Panc1 (cell line): ENCODE measurements at regions not wholly inside any gene's neighbourhood (a gene's known extent, or its start where the extent isn't known, plus 50 kb on each side); places are given as distances from the start of the nearest gene placed in this dataset.

Experiments used
- POLR2AphosphoS5 ChIP-seq: IDR thresholded peaks from 2 replicates; pipeline ENCODE4 v1.6.1; 2012; ENCODE audit warnings: mild to moderate bottlenecking, low read depth, low read length, moderate library complexity
- SIN3A ChIP-seq: IDR thresholded peaks from 2 replicates; pipeline ENCODE4 v1.6.1; 2012; ENCODE audit warnings: low read depth, mild to moderate bottlenecking, low read length, moderate library complexity, borderline replicate concordance; ENCODE audit not compliant: insufficient read depth
- TF ChIP-seq, protein P1 (sequence below), 2 experiments: IDR thresholded peaks; 2 replicates each; pipeline ENCODE4 v1.6.1; 2011 to 2012; ENCODE audit warnings: low read depth in 2 of 2, control low read depth in 1 of 2, low read length in 1 of 2, mild to moderate bottlenecking in 1 of 2, moderate library complexity in 1 of 2; ENCODE audit not compliant: insufficient read depth in 1 of 2
- TF ChIP-seq, protein P2 (sequence below): fragments of 450-650 bp; IDR thresholded peaks from 2 replicates; pipeline ENCODE4 v1.5.1; 2017; ENCODE audit warnings: mild to moderate bottlenecking

DNA sequence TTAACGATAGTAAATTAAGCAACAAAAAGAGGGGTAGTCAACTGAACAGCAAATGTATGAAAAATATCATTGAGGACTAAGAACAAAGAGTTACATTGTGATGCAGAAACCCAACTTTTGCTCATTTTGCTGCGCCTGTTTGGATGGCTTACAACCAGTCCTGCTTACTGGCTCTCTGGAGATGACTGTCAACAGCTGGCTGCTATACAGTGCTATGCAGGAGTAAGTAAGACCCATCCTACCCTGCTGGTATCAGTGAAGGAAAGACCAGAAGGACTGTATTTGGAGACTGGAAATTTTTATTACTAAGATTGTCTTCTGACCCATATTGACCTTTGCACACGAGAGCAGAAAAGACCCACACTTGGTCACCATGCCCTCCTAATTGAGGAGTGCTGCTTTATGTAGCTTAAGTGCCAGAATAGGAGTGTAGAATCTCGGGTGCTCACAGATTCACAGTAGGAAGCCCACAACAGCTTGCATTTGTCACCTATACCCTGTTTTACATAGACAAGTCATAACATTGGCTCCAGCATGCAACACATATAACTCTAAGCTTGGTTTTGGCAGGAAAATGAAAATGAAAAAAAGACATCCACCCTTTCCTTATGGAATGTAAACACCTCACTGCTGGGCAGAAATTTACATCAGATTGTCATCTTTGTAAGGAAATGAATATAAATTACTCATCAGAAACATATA is 1915.0 kb upstream of the CELF4 start:
- TF ChIP-seq SIN3A = no peak
- TF ChIP-seq POLR2AphosphoS5 = no peak
- TF ChIP-seq, protein P1, sequence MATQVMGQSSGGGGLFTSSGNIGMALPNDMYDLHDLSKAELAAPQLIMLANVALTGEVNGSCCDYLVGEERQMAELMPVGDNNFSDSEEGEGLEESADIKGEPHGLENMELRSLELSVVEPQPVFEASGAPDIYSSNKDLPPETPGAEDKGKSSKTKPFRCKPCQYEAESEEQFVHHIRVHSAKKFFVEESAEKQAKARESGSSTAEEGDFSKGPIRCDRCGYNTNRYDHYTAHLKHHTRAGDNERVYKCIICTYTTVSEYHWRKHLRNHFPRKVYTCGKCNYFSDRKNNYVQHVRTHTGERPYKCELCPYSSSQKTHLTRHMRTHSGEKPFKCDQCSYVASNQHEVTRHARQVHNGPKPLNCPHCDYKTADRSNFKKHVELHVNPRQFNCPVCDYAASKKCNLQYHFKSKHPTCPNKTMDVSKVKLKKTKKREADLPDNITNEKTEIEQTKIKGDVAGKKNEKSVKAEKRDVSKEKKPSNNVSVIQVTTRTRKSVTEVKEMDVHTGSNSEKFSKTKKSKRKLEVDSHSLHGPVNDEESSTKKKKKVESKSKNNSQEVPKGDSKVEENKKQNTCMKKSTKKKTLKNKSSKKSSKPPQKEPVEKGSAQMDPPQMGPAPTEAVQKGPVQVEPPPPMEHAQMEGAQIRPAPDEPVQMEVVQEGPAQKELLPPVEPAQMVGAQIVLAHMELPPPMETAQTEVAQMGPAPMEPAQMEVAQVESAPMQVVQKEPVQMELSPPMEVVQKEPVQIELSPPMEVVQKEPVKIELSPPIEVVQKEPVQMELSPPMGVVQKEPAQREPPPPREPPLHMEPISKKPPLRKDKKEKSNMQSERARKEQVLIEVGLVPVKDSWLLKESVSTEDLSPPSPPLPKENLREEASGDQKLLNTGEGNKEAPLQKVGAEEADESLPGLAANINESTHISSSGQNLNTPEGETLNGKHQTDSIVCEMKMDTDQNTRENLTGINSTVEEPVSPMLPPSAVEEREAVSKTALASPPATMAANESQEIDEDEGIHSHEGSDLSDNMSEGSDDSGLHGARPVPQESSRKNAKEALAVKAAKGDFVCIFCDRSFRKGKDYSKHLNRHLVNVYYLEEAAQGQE (IDR thresholded peaks at IDR 0.05; ENCODE audit: insufficient read depth in 1 of 2, low read depth in 2 of 2, low read length in 1 of 2) = no peak
- TF ChIP-seq, protein P2, sequence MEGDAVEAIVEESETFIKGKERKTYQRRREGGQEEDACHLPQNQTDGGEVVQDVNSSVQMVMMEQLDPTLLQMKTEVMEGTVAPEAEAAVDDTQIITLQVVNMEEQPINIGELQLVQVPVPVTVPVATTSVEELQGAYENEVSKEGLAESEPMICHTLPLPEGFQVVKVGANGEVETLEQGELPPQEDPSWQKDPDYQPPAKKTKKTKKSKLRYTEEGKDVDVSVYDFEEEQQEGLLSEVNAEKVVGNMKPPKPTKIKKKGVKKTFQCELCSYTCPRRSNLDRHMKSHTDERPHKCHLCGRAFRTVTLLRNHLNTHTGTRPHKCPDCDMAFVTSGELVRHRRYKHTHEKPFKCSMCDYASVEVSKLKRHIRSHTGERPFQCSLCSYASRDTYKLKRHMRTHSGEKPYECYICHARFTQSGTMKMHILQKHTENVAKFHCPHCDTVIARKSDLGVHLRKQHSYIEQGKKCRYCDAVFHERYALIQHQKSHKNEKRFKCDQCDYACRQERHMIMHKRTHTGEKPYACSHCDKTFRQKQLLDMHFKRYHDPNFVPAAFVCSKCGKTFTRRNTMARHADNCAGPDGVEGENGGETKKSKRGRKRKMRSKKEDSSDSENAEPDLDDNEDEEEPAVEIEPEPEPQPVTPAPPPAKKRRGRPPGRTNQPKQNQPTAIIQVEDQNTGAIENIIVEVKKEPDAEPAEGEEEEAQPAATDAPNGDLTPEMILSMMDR = no peak
